Natural killer cell (primary cell): ENCODE measurements at regions not wholly inside any gene's neighbourhood (a gene's known extent, or its start where the extent isn't known, plus 50 kb on each side); places are given as distances from the start of the nearest gene placed in this dataset.

ENCODE experiments used
- ATAC-seq, 3 donors: fragments of 150-1000 bp in 2 of 3; fragments of 200-7000 bp in 1 of 3; cut with Tn5 transposase; 1 replicate in 1 of 3; 2 replicates in 2 of 3; pipeline ENCODE4 v1.10.0; 2021; ENCODE audit warnings: mild to moderate bottlenecking in 2 of 3, moderate library complexity in 2 of 3
- DNase-seq, 2 donors: peaks; one replicate each; pipeline versions ENCODE4 v3.0.0 to v3.0.0-alpha.2; 2013 to 2021; ENCODE audit warnings: mixed read lengths in 1 of 2
- H3K27ac ChIP-seq: one replicate; pipeline ENCODE4 v1.5.1; 2013; ENCODE audit warnings: mild to moderate bottlenecking, low read length
- H3K27me3 ChIP-seq: one replicate; pipeline ENCODE4 v1.6.1; 2013; ENCODE audit warnings: low read length; ENCODE audit not compliant: control insufficient read depth, insufficient read depth
- H3K36me3 ChIP-seq: one replicate; pipeline ENCODE4 v1.6.1; 2013; ENCODE audit warnings: low read length; ENCODE audit not compliant: control insufficient read depth, insufficient read depth
- H3K4me1 ChIP-seq: one replicate; pipeline ENCODE4 v1.6.1; 2013; ENCODE audit warnings: low read length; ENCODE audit not compliant: control insufficient read depth, insufficient read depth
- H3K4me3 ChIP-seq: one replicate; pipeline ENCODE4 v1.5.1; 2013; ENCODE audit warnings: low read length
- H3K9me3 ChIP-seq: one replicate; pipeline ENCODE4 v1.6.1; 2013; ENCODE audit warnings: low read length; ENCODE audit not compliant: control insufficient read depth, insufficient read depth
- H3K27ac Mint-ChIP-seq, 2 donors: one replicate each; pipeline ENCODE4 v1.8.0; 2022; ENCODE audit warnings: mild to moderate bottlenecking in 2 of 2, mixed read lengths in 2 of 2, moderate library complexity in 1 of 2
- H3K27me3 Mint-ChIP-seq, 2 donors: one replicate each; pipeline ENCODE4 v1.8.0; 2022; ENCODE audit warnings: low read depth in 2 of 2, mixed read lengths in 2 of 2
- H3K36me3 Mint-ChIP-seq: one replicate; pipeline ENCODE4 v1.8.0; 2022; ENCODE audit warnings: mixed read lengths
- H3K4me1 Mint-ChIP-seq, 2 donors: one replicate each; pipeline ENCODE4 v1.8.0; 2022; ENCODE audit warnings: mixed read lengths in 2 of 2
- H3K4me3 Mint-ChIP-seq: one replicate; pipeline ENCODE4 v1.8.0; 2022; ENCODE audit warnings: mild to moderate bottlenecking, moderate library complexity, mixed read lengths
- H3K9me3 Mint-ChIP-seq, 2 donors: one replicate each; pipeline ENCODE4 v1.8.0; 2022; ENCODE audit warnings: mixed read lengths in 2 of 2
- CTCF ChIP-seq: fragments of 200-600 bp; IDR thresholded peaks from one replicate; pipeline ENCODE4 v1.8.0; 2022; ENCODE audit warnings: antibody characterized with exemption
- WGBS: methylation state at CpG from one replicate; pipeline ENCODE4 v1.1.7; 2013; ENCODE audit warnings: missing lambda C conversion rate; ENCODE audit not compliant: insufficient coverage; 5-methylcytosine and 5-hydroxymethylcytosine counted together
- intact Hi-C: fragments of 100-400 bp; cut with micrococcal nuclease; formaldehyde crosslinking; loops from one replicate; pipeline ENCODE4 v1.14.2; 2022

GRCh38 chr1:98045211-98045766, 124.5 kb upstream of the DPYD start:
- intact Hi-C loops = no loop called here
- Histone ChIP-seq H3K4me1 (peaks cover 26% of the 10 kb centered on the region), H3K4me3 (no peak overlapping the region), H3K27me3 (peaks cover 66% of the 10 kb centered on the region), H3K27ac (no peak overlapping the region), H3K36me3 (no peaks in the 10 kb centered on the region), H3K9me3 (no peaks in the 10 kb centered on the region)
- peaks cover 57 to 67% of the 10 kb centered on the region in 2 donors for H3K27me3 Mint-ChIP-seq
- peaks cover 14 to 31% of the 10 kb centered on the region in 2 donors for H3K4me1 Mint-ChIP-seq
- H3K9me3 Mint-ChIP-seq = no peaks in the 10 kb centered on the region
- ATAC-seq (no peak), DNase-seq (no peak)
- TF ChIP-seq CTCF = no peak
- H3K27ac Mint-ChIP-seq = no peak overlapping the region
- peak overlapping the region; percentile 31 for H3K4me3 Mint-ChIP-seq
- WGBS = under 1% methylated on average over 48 of the region's 48 CpGs
- H3K36me3 Mint-ChIP-seq = no peaks in the 10 kb centered on the region

GRCh38 chr1:98044766-98045165, 123.9 kb upstream of the DPYD start:
- peaks cover 65% of the 10 kb centered on the region for H3K27me3 ChIP-seq
- no peak for TF ChIP-seq CTCF
- peaks cover 14 to 31% of the 10 kb centered on the region in 2 donors for H3K4me1 Mint-ChIP-seq

GRCh38 chr1:98044071-98044697, 123.3 kb upstream of the DPYD start:
- peaks cover 26% of the 10 kb centered on the region for H3K4me1 ChIP-seq
- intact Hi-C loops = no loop called here
- no peak for TF ChIP-seq CTCF
- no peaks in the 10 kb centered on the region for H3K36me3 Mint-ChIP-seq
- H3K9me3 Mint-ChIP-seq = no peaks in the 10 kb centered on the region
- H3K9me3 ChIP-seq = no peaks in the 10 kb centered on the region
- H3K27me3 Mint-ChIP-seq = peaks cover 48 to 56% of the 10 kb centered on the region in 2 donors
- H3K4me3 Mint-ChIP-seq = peak overlapping the region; percentile 42
- DNase-seq (no peak), ATAC-seq (peak in 1 of 3 donors; percentile 27)
- H3K4me3 ChIP-seq = no peak overlapping the region
- H3K27ac Mint-ChIP-seq = no peak overlapping the region
- H3K27me3 ChIP-seq = peaks cover 59% of the 10 kb centered on the region
- H3K4me1 Mint-ChIP-seq = peaks cover 14 to 27% of the 10 kb centered on the region in 2 donors
- 34% methylated on average over 12 of the region's 12 CpGs for WGBS
- H3K36me3 ChIP-seq = no peaks in the 10 kb centered on the region
- H3K27ac ChIP-seq = no peak overlapping the region

More at GRCh38 chr1:98044766-98045165, 123.9 kb upstream of the DPYD start:
- H3K36me3 Mint-ChIP-seq = no peaks in the 10 kb centered on the region
- peak overlapping the region; percentile 21 for H3K4me3 Mint-ChIP-seq
- peaks cover 53 to 62% of the 10 kb centered on the region in 2 donors for H3K27me3 Mint-ChIP-seq
- WGBS = 15% methylated on average over 12 of the region's 16 CpGs
- intact Hi-C loops = no loop called here
- Histone ChIP-seq H3K4me3 (no peak overlapping the region), H3K27ac (no peak overlapping the region), H3K9me3 (no peaks in the 10 kb centered on the region), H3K4me1 (peaks cover 26% of the 10 kb centered on the region), H3K36me3 (no peaks in the 10 kb centered on the region)
- no peaks in the 10 kb centered on the region for H3K9me3 Mint-ChIP-seq
- ATAC-seq (no peak), DNase-seq (no peak)
- H3K27ac Mint-ChIP-seq = no peak overlapping the region

GRCh38 chr1:98035602-98036002, 114.8 kb upstream of the DPYD start:
- H3K27me3 Mint-ChIP-seq = peaks cover 6 to 13% of the 10 kb centered on the region in 2 donors
- Histone ChIP-seq H3K27me3 (peaks cover 8% of the 10 kb centered on the region), H3K4me3 (no peak overlapping the region), H3K36me3 (no peaks in the 10 kb centered on the region), H3K4me1 (no peaks in the 10 kb centered on the region), H3K27ac (no peak overlapping the region), H3K9me3 (no peaks in the 10 kb centered on the region)
- DNase-seq (no peak), ATAC-seq (no peak)
- no peak for TF ChIP-seq CTCF
- no peaks in the 10 kb centered on the region for H3K4me1 Mint-ChIP-seq
- no peak overlapping the region for H3K4me3 Mint-ChIP-seq
- 88% methylated on average over 2 of the region's 2 CpGs for WGBS
- intact Hi-C loops = no loop called here
- H3K27ac Mint-ChIP-seq = no peak overlapping the region
- no peaks in the 10 kb centered on the region for H3K9me3 Mint-ChIP-seq
- H3K36me3 Mint-ChIP-seq = no peaks in the 10 kb centered on the region
